ENCODE measurements at regions not wholly inside any gene's neighbourhood (a gene's known extent, or its start where the extent isn't known, plus 50 kb on each side); places are given as distances from the start of the nearest gene placed in this dataset.

DNA sequence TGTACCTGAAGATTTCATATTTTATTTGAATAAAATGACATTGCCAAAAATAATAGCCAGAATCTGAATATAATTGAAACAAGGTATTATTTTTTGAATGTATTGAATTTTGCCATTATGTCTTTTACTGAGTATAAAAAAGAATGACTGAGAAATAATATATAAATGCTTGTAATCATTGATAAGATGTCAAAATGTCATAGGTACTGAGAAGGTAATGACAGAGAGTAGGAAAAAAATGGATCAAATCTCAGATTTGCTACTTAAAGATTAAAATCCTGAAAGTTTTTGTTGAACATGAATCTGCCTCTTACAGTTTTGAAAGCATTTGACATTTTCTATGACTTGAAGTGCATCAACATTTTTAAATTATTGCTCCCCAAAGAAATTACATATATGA lies 1069.9 kb upstream of the ADGRL4 start:
- TF ChIP-seq, protein P1, sequence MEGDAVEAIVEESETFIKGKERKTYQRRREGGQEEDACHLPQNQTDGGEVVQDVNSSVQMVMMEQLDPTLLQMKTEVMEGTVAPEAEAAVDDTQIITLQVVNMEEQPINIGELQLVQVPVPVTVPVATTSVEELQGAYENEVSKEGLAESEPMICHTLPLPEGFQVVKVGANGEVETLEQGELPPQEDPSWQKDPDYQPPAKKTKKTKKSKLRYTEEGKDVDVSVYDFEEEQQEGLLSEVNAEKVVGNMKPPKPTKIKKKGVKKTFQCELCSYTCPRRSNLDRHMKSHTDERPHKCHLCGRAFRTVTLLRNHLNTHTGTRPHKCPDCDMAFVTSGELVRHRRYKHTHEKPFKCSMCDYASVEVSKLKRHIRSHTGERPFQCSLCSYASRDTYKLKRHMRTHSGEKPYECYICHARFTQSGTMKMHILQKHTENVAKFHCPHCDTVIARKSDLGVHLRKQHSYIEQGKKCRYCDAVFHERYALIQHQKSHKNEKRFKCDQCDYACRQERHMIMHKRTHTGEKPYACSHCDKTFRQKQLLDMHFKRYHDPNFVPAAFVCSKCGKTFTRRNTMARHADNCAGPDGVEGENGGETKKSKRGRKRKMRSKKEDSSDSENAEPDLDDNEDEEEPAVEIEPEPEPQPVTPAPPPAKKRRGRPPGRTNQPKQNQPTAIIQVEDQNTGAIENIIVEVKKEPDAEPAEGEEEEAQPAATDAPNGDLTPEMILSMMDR (IDR thresholded peaks at IDR 0.05; ENCODE audit: extremely low read depth, missing control alignments), result no peak
- DNase-seq (ENCODE audit: low spot score), result no peak

DNA sequence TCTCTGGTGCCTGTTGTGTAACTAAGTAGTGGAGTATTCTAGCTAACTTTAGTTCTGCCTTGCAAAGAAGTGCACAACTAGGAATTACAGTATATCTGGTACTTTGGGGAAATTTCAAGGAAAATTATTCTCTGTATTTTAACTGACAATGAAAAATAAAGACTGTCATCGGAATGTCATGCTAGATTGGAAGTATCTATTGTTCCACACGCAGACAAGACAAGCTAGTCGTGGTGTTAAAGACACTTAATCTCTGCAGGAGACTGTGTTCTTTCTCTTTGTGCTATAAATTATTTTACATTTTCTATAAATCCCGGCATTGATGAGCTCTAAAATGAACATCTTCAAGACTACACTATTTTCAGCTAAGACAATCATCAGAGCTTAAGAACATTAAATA lies 1068.8 kb upstream of the ADGRL4 start:
- DNase-seq (ENCODE audit: low spot score), result no peak
- TF ChIP-seq, protein P1 (IDR thresholded peaks at IDR 0.05; ENCODE audit: extremely low read depth, missing control alignments), result no peak

DNA sequence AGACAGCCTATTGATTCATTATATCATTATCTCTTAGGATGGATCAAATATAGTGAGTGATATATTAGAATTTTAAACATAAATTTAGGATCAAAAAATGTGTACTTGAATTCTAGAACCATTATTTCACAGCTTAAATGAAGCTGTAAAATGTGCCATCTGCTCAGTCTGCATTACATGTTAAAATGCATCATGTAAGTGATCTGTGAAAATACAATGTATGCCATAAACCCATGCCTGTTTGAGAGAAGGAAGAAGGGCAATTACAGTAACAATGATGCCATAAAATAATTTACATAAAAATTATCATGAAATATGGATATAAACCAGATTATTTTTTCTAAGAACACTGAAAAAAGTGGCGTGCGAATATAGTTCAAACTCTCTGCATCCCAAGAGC lies 1066.0 kb upstream of the ADGRL4 start:
- TF ChIP-seq, protein P1 (IDR thresholded peaks at IDR 0.05; ENCODE audit: extremely low read depth, missing control alignments), result no peak
- DNase-seq (ENCODE audit: low spot score), result no peak

DNA sequence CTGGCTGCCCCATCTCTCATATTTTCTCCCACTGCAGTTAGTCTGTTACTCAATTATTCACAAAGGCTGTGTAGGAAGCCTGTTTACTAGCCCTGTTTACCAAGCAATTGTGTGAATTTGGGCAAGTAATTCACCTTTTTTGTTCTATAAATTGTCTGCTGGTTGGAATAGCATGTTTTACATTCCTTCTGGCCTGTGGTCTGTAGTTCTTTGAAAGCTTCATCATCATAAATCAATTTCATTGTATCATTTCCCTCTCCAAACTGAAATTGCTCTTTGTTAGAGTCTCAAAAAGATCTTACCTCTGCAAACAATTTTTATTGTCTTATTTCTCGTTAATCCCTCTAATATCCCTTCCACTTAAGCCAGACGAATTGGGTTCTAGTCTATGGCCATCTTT lies 1059.5 kb upstream of the ADGRL4 start:
- TF ChIP-seq, protein P1 (IDR thresholded peaks at IDR 0.05; ENCODE audit: extremely low read depth, missing control alignments), result no peak
- no peak for DNase-seq (ENCODE audit: low spot score)

DNA sequence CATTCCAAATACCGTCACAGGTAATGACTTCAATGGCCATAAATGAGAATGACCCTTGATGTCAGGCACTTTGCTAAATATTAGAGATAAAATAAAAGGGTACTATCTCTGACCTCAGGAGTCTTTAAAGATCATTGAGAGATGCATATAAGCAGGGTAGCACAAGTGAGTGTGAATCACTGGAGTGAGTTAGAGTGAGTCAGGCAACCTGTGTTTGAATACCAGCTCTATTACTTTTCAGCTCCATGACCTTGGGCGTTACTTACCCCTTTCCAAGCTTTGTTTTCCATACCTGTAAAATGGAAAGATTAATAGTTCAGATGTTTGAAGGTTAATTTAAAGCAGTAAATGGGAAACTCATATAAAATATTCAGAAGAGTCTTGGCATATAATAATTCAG lies 1058.0 kb upstream of the ADGRL4 start:
- DNase-seq (ENCODE audit: low spot score), result no peak
- TF ChIP-seq, protein P1 (IDR thresholded peaks at IDR 0.05; ENCODE audit: extremely low read depth, missing control alignments), result no peak

DNA sequence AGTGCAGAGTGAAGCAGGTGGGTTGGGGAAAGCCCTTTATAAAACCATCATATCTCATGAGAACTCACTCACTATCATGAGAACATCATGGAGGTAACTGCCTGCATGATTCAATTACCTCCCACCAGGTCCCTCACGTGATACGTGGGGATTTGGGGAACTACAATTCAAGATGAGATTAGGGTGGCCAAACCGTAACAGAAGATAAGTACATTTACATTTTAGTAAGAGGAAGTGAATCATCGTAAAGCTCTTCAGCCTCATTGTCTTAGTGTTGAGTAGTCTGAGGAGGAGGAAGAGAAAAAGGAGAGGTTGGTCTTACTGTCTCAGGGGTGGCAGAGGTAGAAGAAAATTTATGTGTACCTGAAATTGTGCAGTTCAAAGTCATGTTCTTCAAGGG lies 1053.4 kb upstream of the ADGRL4 start:
- no peak for DNase-seq (ENCODE audit: low spot score)
- TF ChIP-seq, protein P1 (IDR thresholded peaks at IDR 0.05; ENCODE audit: extremely low read depth, missing control alignments), result no peak

DNA sequence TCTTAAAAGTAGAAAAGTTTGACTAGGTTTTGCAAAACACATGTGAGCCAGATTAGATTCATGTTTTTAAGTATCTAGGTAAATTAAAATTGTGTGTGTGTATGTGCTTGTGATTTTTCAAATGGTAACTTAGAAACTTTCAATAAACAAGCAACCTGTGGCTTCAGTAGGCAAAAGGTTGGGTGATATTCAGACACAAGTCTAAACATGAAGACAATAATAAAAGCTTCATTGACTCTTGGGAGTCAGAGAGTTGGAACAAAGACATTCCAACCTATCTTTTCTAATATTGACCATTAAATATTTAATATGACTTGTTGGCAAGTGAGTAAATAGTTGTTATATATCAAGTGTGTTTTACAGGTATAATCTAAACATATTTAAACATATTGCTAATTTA lies 1049.6 kb upstream of the ADGRL4 start:
- TF ChIP-seq, protein P1 (IDR thresholded peaks at IDR 0.05; ENCODE audit: extremely low read depth, missing control alignments), result no peak
- no peak for DNase-seq (ENCODE audit: low spot score)
